ENCODE measurements at regions not wholly inside any gene's neighbourhood (a gene's known extent, or its start where the extent isn't known, plus 50 kb on each side); places are given as distances from the start of the nearest gene placed in this dataset.

- no peak for TF ChIP-seq EZH2 (IDR thresholded peaks at IDR 0.05)
- no peak for TF ChIP-seq POLR2AphosphoS5 (IDR thresholded peaks at IDR 0.05; ENCODE audit: borderline replicate concordance, low read depth, low read length)
Observed at GRCh38 chr3:94413336-94414108, 350.7 kb downstream of the NSUN3 start.

All from SK-N-MC (cell line).